ENCODE measurements at regions not wholly inside any gene's neighbourhood (a gene's known extent, or its start where the extent isn't known, plus 50 kb on each side); places are given as distances from the start of the nearest gene placed in this dataset.

GRCh38 chr3:154745122-154745521 lies 315.1 kb upstream of the GPR149 start:
- Mint-ChIP-seq H3K9me3 (peaks cover 14 to 22% of the 10 kb centered on the region in 2 donors), H3K36me3 (peaks cover 8% of the 10 kb centered on the region), H3K4me1 (no peaks in the 10 kb centered on the region), H3K4me3 (no peak overlapping the region), H3K27me3 (ENCODE audit: low read depth in 2 of 2) (no peaks in the 10 kb centered on the region), H3K27ac (no peak overlapping the region)
- Histone ChIP-seq H3K27me3 (ENCODE audit: control insufficient read depth, insufficient read depth, low read length) (no peaks in the 10 kb centered on the region), H3K4me3 (ENCODE audit: low read length) (no peak overlapping the region), H3K27ac (ENCODE audit: low read length) (no peak overlapping the region), H3K9me3 (ENCODE audit: control insufficient read depth, insufficient read depth, low read length) (no peaks in the 10 kb centered on the region), H3K4me1 (ENCODE audit: control insufficient read depth, insufficient read depth, low read length) (no peaks in the 10 kb centered on the region), H3K36me3 (ENCODE audit: control insufficient read depth, insufficient read depth, low read length) (no peaks in the 10 kb centered on the region)
- intact Hi-C loops (cut with micrococcal nuclease), result no loop called here
- TF ChIP-seq CTCF (IDR thresholded peaks at IDR 0.05), result no peak
- ATAC-seq (no peak), DNase-seq (no peak)

DNA sequence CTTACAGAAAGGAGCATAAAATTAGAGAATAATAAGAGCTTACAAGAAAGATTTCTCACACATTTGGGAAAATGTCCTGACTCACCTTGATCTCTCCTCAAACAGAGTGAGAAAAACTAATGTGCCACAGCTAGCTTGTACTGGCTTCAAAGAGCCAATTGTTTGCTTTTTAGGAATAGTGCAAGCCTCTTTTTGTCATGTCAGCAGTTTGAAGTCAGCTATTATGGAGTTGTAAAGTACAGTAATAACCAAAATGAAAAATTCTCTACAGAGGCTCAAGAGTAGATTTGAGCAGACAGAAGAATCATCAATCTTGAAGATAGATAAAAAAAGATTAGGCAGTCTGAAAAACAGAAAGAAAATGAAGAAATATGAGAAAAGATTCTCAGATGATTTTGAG lies 313.4 kb upstream of the GPR149 start:
- Histone ChIP-seq H3K36me3 (ENCODE audit: control insufficient read depth, insufficient read depth, low read length) (no peaks in the 10 kb centered on the region), H3K27ac (ENCODE audit: low read length) (no peak overlapping the region), H3K9me3 (ENCODE audit: control insufficient read depth, insufficient read depth, low read length) (no peaks in the 10 kb centered on the region), H3K4me1 (ENCODE audit: control insufficient read depth, insufficient read depth, low read length) (no peaks in the 10 kb centered on the region), H3K4me3 (ENCODE audit: low read length) (no peak overlapping the region), H3K27me3 (ENCODE audit: control insufficient read depth, insufficient read depth, low read length) (no peaks in the 10 kb centered on the region)
- H3K27me3 Mint-ChIP-seq (ENCODE audit: low read depth in 2 of 2), result no peaks in the 10 kb centered on the region
- no peak for ATAC-seq
- intact Hi-C loops (cut with micrococcal nuclease), result no loop called here
- no peak for TF ChIP-seq CTCF (IDR thresholded peaks at IDR 0.05)
- no peak overlapping the region for H3K27ac Mint-ChIP-seq
- H3K4me1 Mint-ChIP-seq, result no peaks in the 10 kb centered on the region
- peaks cover 17 to 20% of the 10 kb centered on the region in 2 donors for H3K9me3 Mint-ChIP-seq
- H3K36me3 Mint-ChIP-seq, result peaks cover 8% of the 10 kb centered on the region
- no peak for DNase-seq
- no peak overlapping the region for H3K4me3 Mint-ChIP-seq

- Mint-ChIP-seq H3K27ac (no peak overlapping the region), H3K36me3 (no peaks in the 10 kb centered on the region), H3K4me3 (no peak overlapping the region)
Observed at GRCh38 chr3:154734468-154734867, 304.5 kb upstream of the GPR149 start.

More at GRCh38 chr3:154734468-154734867, 304.5 kb upstream of the GPR149 start:
- DNase-seq, result no peak
- Histone ChIP-seq H3K4me1 (ENCODE audit: control insufficient read depth, insufficient read depth, low read length) (no peaks in the 10 kb centered on the region), H3K9me3 (ENCODE audit: control insufficient read depth, insufficient read depth, low read length) (no peaks in the 10 kb centered on the region), H3K27ac (ENCODE audit: low read length) (no peak overlapping the region), H3K27me3 (ENCODE audit: control insufficient read depth, insufficient read depth, low read length) (no peaks in the 10 kb centered on the region), H3K36me3 (ENCODE audit: control insufficient read depth, insufficient read depth, low read length) (no peaks in the 10 kb centered on the region), H3K4me3 (ENCODE audit: low read length) (no peak overlapping the region)
- no peaks in the 10 kb centered on the region for H3K27me3 Mint-ChIP-seq (ENCODE audit: low read depth in 2 of 2)
- intact Hi-C loops (cut with micrococcal nuclease), result no loop called here
- no CpG with 5 or more reads among the region's 1 CpG for WGBS (ENCODE audit: insufficient coverage)
- ATAC-seq, result no peak
- H3K9me3 Mint-ChIP-seq, result peaks cover 9 to 21% of the 10 kb centered on the region in 2 donors
- TF ChIP-seq CTCF (IDR thresholded peaks at IDR 0.05), result no peak
- H3K4me1 Mint-ChIP-seq, result no peaks in the 10 kb centered on the region
